ENCODE measurements at regions not wholly inside any gene's neighbourhood (a gene's known extent, or its start where the extent isn't known, plus 50 kb on each side); places are given as distances from the start of the nearest gene placed in this dataset.

- Histone ChIP-seq H3K4me3 (ENCODE audit: low read length) (no peak overlapping the region), H3K4me1 (ENCODE audit: insufficient read depth, low read length) (peaks cover 8% of the 10 kb centered on the region), H3K36me3 (ENCODE audit: insufficient read depth, low read length) (no peaks in the 10 kb centered on the region), H3K9me3 (ENCODE audit: low read length) (no peaks in the 10 kb centered on the region), H3K27ac (ENCODE audit: low read depth, low read length) (no peak overlapping the region), H3K27me3 (ENCODE audit: insufficient read depth, low read length, poor library complexity, severe bottlenecking) (no peaks in the 10 kb centered on the region)
- Mint-ChIP-seq H3K4me1 (peaks cover 5 to 8% (median 7%) of the 10 kb centered on the region in 3 donors), H3K9me3 (no peaks in the 10 kb centered on the region), H3K27me3 (peaks cover 0 to 3% of the 10 kb centered on the region in 2 donors), H3K36me3 (no peaks in the 10 kb centered on the region), H3K4me3 (no peak overlapping the region), H3K27ac (peak overlapping the region in 2 of 8 donors; percentile 17 to 44)
- DNase-seq: no peak
- POLR2A ChIA-PET: interaction anchor here (1.1 kb wide), 1 partner anchor 66 kb away, joined by 3 read pairs; the partner anchor contains the start of gene ITPKB
- CTCF ChIA-PET: interaction anchor here (1.0 kb wide), 1 partner anchor 257 kb away, joined by 3 read pairs; the partner anchor contains the start of gene STUM
Observed at GRCh38 chr1:226804907-226805759, 65.3 kb upstream of the PSEN2 start.

DNA sequence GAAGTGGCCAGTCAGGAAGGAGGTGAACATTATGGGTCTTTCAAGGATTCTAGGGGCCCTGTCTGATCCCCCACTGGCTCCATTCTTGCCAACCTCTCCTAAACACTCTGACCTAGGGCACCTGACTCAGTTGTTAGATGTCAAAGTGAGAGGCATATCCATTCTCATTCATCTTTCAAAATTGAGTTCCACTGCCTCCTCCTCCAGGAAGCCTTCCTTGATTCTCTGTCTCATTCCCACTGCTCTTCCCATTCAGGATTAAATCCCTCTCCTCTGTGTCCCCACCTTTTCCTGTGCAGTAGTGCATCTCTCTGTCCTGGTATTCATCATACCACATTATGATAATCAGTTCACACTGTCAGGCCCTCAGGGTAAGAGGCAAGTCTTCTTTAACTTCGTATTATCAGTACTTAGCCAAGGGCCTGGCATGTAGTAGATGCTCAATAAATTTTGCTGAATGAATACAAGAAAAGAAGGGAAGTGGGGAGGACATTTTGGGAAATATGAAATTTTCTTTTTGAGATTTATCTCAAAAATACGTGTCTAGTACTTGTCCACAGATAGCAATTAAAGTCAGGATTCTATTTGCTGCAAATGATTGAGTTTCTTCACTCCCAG is 61.8 kb upstream of the ITPKB start:
- no peak overlapping the region for H3K4me3 ChIP-seq (ENCODE audit: low read length)
- peaks cover 32 to 37% (median 36%) of the 10 kb centered on the region in 3 donors for H3K4me1 Mint-ChIP-seq
- no peak overlapping the region for H3K4me3 Mint-ChIP-seq
- no peak for DNase-seq
- ChIA-PET POLR2A (interaction anchor here (0.7 kb wide), 1 partner anchor 163 kb away, joined by 3 read pairs; no protein-coding TSS in a partner anchor), CTCF (interaction anchor here (1.1 to 1.3 kb wide), 3 partner anchors 8 to 171 kb away, joined by 3 to 4 read pairs (median 3); no protein-coding TSS in a partner anchor)
- peaks cover 36% of the 10 kb centered on the region for H3K4me1 ChIP-seq (ENCODE audit: insufficient read depth, low read length)
- no peak overlapping the region for H3K27ac ChIP-seq (ENCODE audit: low read depth, low read length)
- H3K36me3 ChIP-seq (ENCODE audit: insufficient read depth, low read length): no peaks in the 10 kb centered on the region
- H3K27me3 Mint-ChIP-seq: no peaks in the 10 kb centered on the region
- peak overlapping the region in 7 of 8 donors; percentile 4 to 91 (median 77) for H3K27ac Mint-ChIP-seq
- no peaks in the 10 kb centered on the region for H3K9me3 ChIP-seq (ENCODE audit: low read length)
- H3K9me3 Mint-ChIP-seq: no peaks in the 10 kb centered on the region
- H3K27me3 ChIP-seq (ENCODE audit: insufficient read depth, low read length, poor library complexity, severe bottlenecking): no peaks in the 10 kb centered on the region
- H3K36me3 Mint-ChIP-seq: no peaks in the 10 kb centered on the region

DNA sequence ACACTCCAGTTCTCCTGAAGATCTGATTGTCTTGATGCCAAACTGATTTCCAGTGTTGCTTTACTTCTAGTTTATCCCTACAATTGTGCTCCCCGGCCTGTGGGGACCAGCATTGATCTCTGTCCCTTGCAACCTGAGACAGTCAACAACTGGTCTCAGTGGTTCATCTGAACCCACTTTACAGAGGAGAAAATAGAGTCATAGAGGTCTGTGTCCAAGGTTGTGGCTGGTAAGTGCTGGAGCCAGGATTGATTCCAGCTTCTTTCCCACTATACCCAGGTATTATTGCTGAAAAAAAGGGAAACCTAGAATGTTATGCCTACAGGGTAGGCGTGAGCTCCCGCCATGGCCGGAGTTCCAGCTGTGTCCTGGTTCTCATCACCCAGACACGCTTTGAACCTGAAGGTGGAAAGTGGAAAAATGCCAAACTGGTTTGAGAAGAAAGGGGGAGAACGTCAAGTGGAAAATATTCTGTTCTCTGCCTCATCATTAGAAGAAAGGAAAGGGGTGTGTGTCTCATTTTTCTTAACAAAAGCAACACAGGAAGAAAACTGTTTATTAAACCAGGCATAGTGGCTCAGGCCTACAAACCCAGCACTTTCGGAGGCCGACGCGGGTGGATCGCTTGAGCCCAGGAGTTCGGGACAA is 60.7 kb upstream of the ITPKB start:
- Mint-ChIP-seq H3K27me3 (no peaks in the 10 kb centered on the region), H3K27ac (peak overlapping the region; percentile 98 to 100 (median 99)), H3K4me3 (peak overlapping the region in 4 of 7 donors; percentile 51 to 86 (median 62)), H3K9me3 (no peaks in the 10 kb centered on the region), H3K4me1 (peaks cover 32 to 41% (median 37%) of the 10 kb centered on the region in 3 donors), H3K36me3 (no peaks in the 10 kb centered on the region)
- no peaks in the 10 kb centered on the region for H3K27me3 ChIP-seq (ENCODE audit: insufficient read depth, low read length, poor library complexity, severe bottlenecking)
- CTCF ChIA-PET: interaction anchor here (0.9 to 1.3 kb wide), 3 partner anchors 9 to 392 kb away, joined by 3 to 4 read pairs (median 3); partner anchors contain the start of gene PARP1
- H3K4me1 ChIP-seq (ENCODE audit: insufficient read depth, low read length): peaks cover 36% of the 10 kb centered on the region
- no peaks in the 10 kb centered on the region for H3K9me3 ChIP-seq (ENCODE audit: low read length)
- H3K4me3 ChIP-seq (ENCODE audit: low read length): peak overlapping the region; percentile 35
- H3K36me3 ChIP-seq (ENCODE audit: insufficient read depth, low read length): no peaks in the 10 kb centered on the region
- POLR2A ChIA-PET: interaction anchor here (0.5 to 1.8 kb wide), 5 partner anchors 60 to 1395 kb away, joined by 3 to 9 read pairs (median 3); no protein-coding TSS in a partner anchor
- H3K27ac ChIP-seq (ENCODE audit: low read depth, low read length): peak overlapping the region; percentile 57
- peak in 1 of 5 donors; percentile 2 for DNase-seq

GRCh38 chr1:226798427-226799411 is 59.6 kb upstream of the ITPKB start:
- POLR2A ChIA-PET: interaction anchor here (0.5 to 1.8 kb wide), 3 partner anchors 59 to 87 kb away, joined by 3 to 9 read pairs (median 3); no protein-coding TSS in a partner anchor

DNA sequence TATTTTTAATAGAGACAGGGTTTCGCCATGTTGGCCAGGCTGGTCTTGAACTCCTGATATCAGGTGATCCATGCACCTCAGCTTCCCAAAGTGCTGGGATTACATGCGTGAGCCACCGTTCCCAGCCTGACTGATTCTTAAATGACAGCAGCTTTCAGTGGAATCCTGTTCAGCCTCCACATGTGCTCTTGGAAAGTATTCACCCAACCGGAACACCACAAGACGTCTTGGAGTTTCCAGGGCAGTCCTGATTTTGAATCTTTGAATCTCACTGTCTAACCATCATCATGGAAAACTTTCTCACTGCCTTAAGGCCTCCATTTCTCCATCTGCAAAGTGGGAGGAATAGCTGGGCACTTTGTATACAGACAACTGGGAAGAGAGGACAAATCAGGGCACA is 58.1 kb upstream of the ITPKB start:
- ChIA-PET POLR2A (no interaction called here), CTCF (no interaction called here)
- H3K27me3 ChIP-seq (ENCODE audit: insufficient read depth, low read length, poor library complexity, severe bottlenecking): no peaks in the 10 kb centered on the region
- peaks cover 36% of the 10 kb centered on the region for H3K4me1 ChIP-seq (ENCODE audit: insufficient read depth, low read length)
- no peak overlapping the region for H3K27ac ChIP-seq (ENCODE audit: low read depth, low read length)
- H3K9me3 ChIP-seq (ENCODE audit: low read length): no peaks in the 10 kb centered on the region
- Mint-ChIP-seq H3K9me3 (no peaks in the 10 kb centered on the region), H3K4me3 (peak overlapping the region in 2 of 7 donors; percentile 30 to 37), H3K27me3 (no peaks in the 10 kb centered on the region), H3K4me1 (peaks cover 32 to 41% (median 37%) of the 10 kb centered on the region in 3 donors), H3K27ac (peak overlapping the region in 6 of 8 donors; percentile 52 to 91 (median 84)), H3K36me3 (no peaks in the 10 kb centered on the region)
- no peak for DNase-seq
- no peak overlapping the region for H3K4me3 ChIP-seq (ENCODE audit: low read length)
- H3K36me3 ChIP-seq (ENCODE audit: insufficient read depth, low read length): no peaks in the 10 kb centered on the region

More at GRCh38 chr1:226798427-226799411, 59.6 kb upstream of the ITPKB start:
- DNase-seq: peak; percentile 40 to 74 (median 63)
- H3K9me3 Mint-ChIP-seq: no peaks in the 10 kb centered on the region
- H3K4me1 ChIP-seq (ENCODE audit: insufficient read depth, low read length): peaks cover 36% of the 10 kb centered on the region
- no peaks in the 10 kb centered on the region for H3K27me3 ChIP-seq (ENCODE audit: insufficient read depth, low read length, poor library complexity, severe bottlenecking)
- H3K4me1 Mint-ChIP-seq: peaks cover 32 to 41% (median 37%) of the 10 kb centered on the region in 3 donors
- H3K27ac Mint-ChIP-seq: peak overlapping the region; percentile 98 to 100 (median 99)
- H3K36me3 ChIP-seq (ENCODE audit: insufficient read depth, low read length): no peaks in the 10 kb centered on the region
- peak overlapping the region; percentile 35 for H3K4me3 ChIP-seq (ENCODE audit: low read length)
- H3K27ac ChIP-seq (ENCODE audit: low read depth, low read length): peak overlapping the region; percentile 57
- CTCF ChIA-PET: interaction anchor here (0.9 kb wide), 1 partner anchor 391 kb away, joined by 3 read pairs; the partner anchor contains the start of gene PARP1
- peak overlapping the region; percentile 22 to 86 (median 76) for H3K4me3 Mint-ChIP-seq
- no peaks in the 10 kb centered on the region for H3K9me3 ChIP-seq (ENCODE audit: low read length)
- no peaks in the 10 kb centered on the region for H3K27me3 Mint-ChIP-seq
- no peaks in the 10 kb centered on the region for H3K36me3 Mint-ChIP-seq

- H3K4me3 Mint-ChIP-seq: no peak overlapping the region
Observed at GRCh38 chr1:226793620-226794276, 54.7 kb upstream of the ITPKB start.

More at GRCh38 chr1:226793620-226794276, 54.7 kb upstream of the ITPKB start:
- ChIA-PET CTCF (interaction anchor here (1.5 kb wide), 1 partner anchor 159 kb away, joined by 5 read pairs; no protein-coding TSS in a partner anchor), POLR2A (interaction anchor here (0.6 to 0.9 kb wide), 2 partner anchors 11 to 54 kb away, joined by 3 read pairs; no protein-coding TSS in a partner anchor)
- Histone ChIP-seq H3K36me3 (ENCODE audit: insufficient read depth, low read length) (no peaks in the 10 kb centered on the region), H3K4me3 (ENCODE audit: low read length) (no peak overlapping the region), H3K27me3 (ENCODE audit: insufficient read depth, low read length, poor library complexity, severe bottlenecking) (no peaks in the 10 kb centered on the region), H3K9me3 (ENCODE audit: low read length) (no peaks in the 10 kb centered on the region), H3K27ac (ENCODE audit: low read depth, low read length) (no peak overlapping the region), H3K4me1 (ENCODE audit: insufficient read depth, low read length) (peaks cover 14% of the 10 kb centered on the region)
- peaks cover 0 to 1% (median 0%) of the 10 kb centered on the region in 3 donors for H3K36me3 Mint-ChIP-seq
- peaks cover 10 to 27% (median 25%) of the 10 kb centered on the region in 3 donors for H3K4me1 Mint-ChIP-seq
- H3K27me3 Mint-ChIP-seq: peaks cover 1 to 10% of the 10 kb centered on the region in 2 donors
- no peaks in the 10 kb centered on the region for H3K9me3 Mint-ChIP-seq
- H3K27ac Mint-ChIP-seq: no peak overlapping the region
- no peak for DNase-seq
